A549 (cell line): ENCODE measurements at regions not wholly inside any gene's neighbourhood (a gene's known extent, or its start where the extent isn't known, plus 50 kb on each side); places are given as distances from the start of the nearest gene placed in this dataset.

Experiments
- ATAC-seq, 2 experiments: fragments of 200-7000 bp in 1 of 2; fragments of >200 bp in 1 of 2; cut with Nextera tagmentation in 1 of 2; cut with Tn5 transposase in 1 of 2; 3 replicates each; pipeline versions ENCODE4 v1.8.0 to v1.9.1; 2018 to 2020; ENCODE audit warnings: mild to moderate bottlenecking in 1 of 2, moderate library complexity in 1 of 2
- CTCF ChIA-PET: fragments of 300-600 bp; sonication (Branson Sonifier 250); formaldehyde crosslinking; extraction: SDS; loops from one replicate; lab custom pipeline; 2021; ENCODE audit warnings: antibody characterized with exemption, inconsistent platforms; lab: Yijun Ruan, JAX
- POLR2A ChIA-PET: fragments of 350-600 bp; formaldehyde crosslinking; extraction: SDS; loops from one replicate; lab custom pipeline; 2021; ENCODE audit warnings: antibody characterized with exemption, inconsistent platforms; lab: Yijun Ruan, JAX
- DNase-seq, 2 experiments: peaks; one replicate each; pipeline versions ENCODE4 v3.0.0 to v3.0.0-alpha.2; 2011 to 2016; ENCODE audit warnings: low read depth in 1 of 2, low spot score in 1 of 2
- FAIRE-seq: peaks from 2 replicates; lab custom pipeline; 2011; peaks lifted over from hg19 to GRCh38; lab: Jason Lieb, UNC
- H3K27ac ChIP-seq, 2 experiments: fragments of >200 bp; sonication (Bioruptor Twin); formaldehyde crosslinking; 3 replicates each; pipeline ENCODE4 v1.5.1; 2016 to 2017
- H3K4me1 ChIP-seq: fragments of >200 bp; sonication (Bioruptor Twin); formaldehyde crosslinking; 3 replicates; pipeline ENCODE4 v1.6.1; 2016
- H3K4me2 ChIP-seq: fragments of >200 bp; sonication (Bioruptor Twin); formaldehyde crosslinking; 3 replicates; pipeline ENCODE4 v1.6.1; 2016
- H3K4me3 ChIP-seq: fragments of >200 bp; sonication (Bioruptor Twin); formaldehyde crosslinking; 3 replicates; pipeline ENCODE4 v1.5.1; 2016
- H3K9me3 ChIP-seq: fragments of >200 bp; sonication (Bioruptor Twin); formaldehyde crosslinking; 3 replicates; pipeline ENCODE4 v1.6.1; 2016
- BHLHE40 ChIP-seq: IDR thresholded peaks from 2 replicates; pipeline ENCODE4 v1.6.1; 2012; ENCODE audit warnings: low read depth, low read length, inconsistent platforms
- CBX2 ChIP-seq: fragments of 200-600 bp; sonication (generic); IDR thresholded peaks from 2 replicates; pipeline ENCODE4 v1.6.1; 2016; ENCODE audit warnings: low read depth, mild to moderate bottlenecking, borderline replicate concordance
- CHD4 ChIP-seq: fragments of 200-600 bp; sonication (generic); IDR thresholded peaks from 2 replicates; pipeline ENCODE4 v1.6.1; 2016; ENCODE audit warnings: antibody characterized with exemption, mild to moderate bottlenecking, borderline replicate concordance
- EHF ChIP-seq: fragments of 250-450 bp; sonication (Bioruptor Pico); IDR thresholded peaks from 2 replicates; pipeline ENCODE4 v1.5.0; 2020; ENCODE audit warnings: mild to moderate bottlenecking
- EHMT2 ChIP-seq: fragments of 200-600 bp; sonication (generic); IDR thresholded peaks from 2 replicates; pipeline ENCODE4 v1.6.1; 2016; ENCODE audit warnings: antibody characterized with exemption, low read depth, mild to moderate bottlenecking, moderate library complexity
- ESRRA ChIP-seq: fragments of 150-350 bp; IDR thresholded peaks from 2 replicates; pipeline ENCODE4 v1.6.1; 2014; ENCODE audit warnings: mild to moderate bottlenecking, low read length, borderline replicate concordance
- FOSL2 ChIP-seq, 2 experiments: fragments of 450-650 bp in 1 of 2; fragments of >200 bp in 1 of 2; sonication (Bioruptor Twin) in 1 of 2; formaldehyde crosslinking; IDR thresholded peaks; 2 replicates each; pipeline versions ENCODE4 v1.5.0 to v1.6.1; 2016 to 2020; ENCODE audit warnings: mild to moderate bottlenecking in 1 of 2, moderate library complexity in 1 of 2
- HMGXB4 ChIP-seq: fragments of 250-450 bp; sonication (Bioruptor Pico); IDR thresholded peaks from 2 replicates; pipeline ENCODE4 v1.5.0; 2021; ENCODE audit warnings: mild to moderate bottlenecking, moderate library complexity, borderline replicate concordance
- HOXB13 ChIP-seq: fragments of 250-450 bp; sonication (Bioruptor Pico); IDR thresholded peaks from 2 replicates; pipeline ENCODE4 v1.5.0; 2020; ENCODE audit warnings: low read depth, mild to moderate bottlenecking, moderate library complexity
- KDM1A ChIP-seq: fragments of 200-600 bp; sonication (generic); IDR thresholded peaks from 2 replicates; pipeline ENCODE4 v1.6.1; 2016; ENCODE audit warnings: low read depth, mild to moderate bottlenecking
- MYC ChIP-seq: IDR thresholded peaks from 2 replicates; pipeline ENCODE4 v1.6.1; 2012; ENCODE audit warnings: mild to moderate bottlenecking, inconsistent platforms, low read length, improper control_type of control experiment, borderline replicate concordance
- RARB ChIP-seq: fragments of 250-450 bp; sonication (Bioruptor Pico); IDR thresholded peaks from 2 replicates; pipeline ENCODE4 v1.8.0; 2021; ENCODE audit warnings: mild to moderate bottlenecking, moderate library complexity
- SREBF2 ChIP-seq: fragments of 450-650 bp; IDR thresholded peaks from 2 replicates; pipeline ENCODE4 v1.6.1; 2014; ENCODE audit warnings: mild to moderate bottlenecking, moderate library complexity
- TFCP2L1 ChIP-seq: fragments of 250-450 bp; sonication (Bioruptor Pico); IDR thresholded peaks from 2 replicates; pipeline ENCODE4 v1.5.0; 2021; ENCODE audit warnings: mild to moderate bottlenecking
- ZFP36 ChIP-seq: fragments of 450-650 bp; IDR thresholded peaks from 2 replicates; pipeline ENCODE4 v1.6.1; 2014; ENCODE audit warnings: borderline replicate concordance; ENCODE audit not compliant: partially characterized antibody
- WGBS: methylation state at CpG from one replicate; pipeline ENCODE4 v1.1.6; 2017; ENCODE audit errors: missing lambda C conversion rate; 5-methylcytosine and 5-hydroxymethylcytosine counted together
- TF ChIP-seq, protein P1 (sequence below): IDR thresholded peaks from 2 replicates; pipeline ENCODE4 v1.6.1; 2012; ENCODE audit warnings: low read depth, borderline replicate concordance
- TF ChIP-seq, protein P2 (sequence below): fragments of 150-350 bp; IDR thresholded peaks from 2 replicates; pipeline ENCODE4 v1.6.1; 2014; ENCODE audit warnings: low read depth, mild to moderate bottlenecking, low read length
- TF ChIP-seq, protein P3 (sequence below): fragments of 200-600 bp; sonication (generic); IDR thresholded peaks from 2 replicates; pipeline ENCODE4 v1.6.1; 2016; ENCODE audit warnings: antibody characterized with exemption, mild to moderate bottlenecking, moderate library complexity

DNA sequence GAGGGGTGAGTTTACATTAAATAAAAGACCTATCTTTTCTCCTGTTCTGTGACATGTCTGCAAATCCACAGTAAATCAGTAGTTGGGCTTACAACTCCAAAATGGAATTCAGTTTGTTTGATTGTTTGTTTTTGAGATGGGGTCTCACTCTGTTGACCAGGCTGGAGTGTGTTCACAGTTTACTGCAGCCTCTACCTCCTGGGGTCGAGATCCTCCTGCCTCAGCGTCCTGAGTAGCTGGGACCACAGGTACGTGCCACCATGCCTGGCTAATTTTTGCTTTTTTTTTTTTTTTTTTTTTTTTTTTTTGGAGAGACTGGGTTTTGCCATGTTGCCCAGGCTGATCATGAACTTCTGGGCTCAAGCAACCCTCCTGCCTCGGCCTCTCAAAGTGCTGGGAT is 63.5 kb upstream of the ADPGK start:
- H3K4me3 ChIP-seq: no peak overlapping the region
- FAIRE-seq (no peak), ATAC-seq (no peak), DNase-seq (no peak)
- WGBS: 18% methylated on average over 4 of the region's 4 CpGs
- H3K4me2 ChIP-seq: no peak overlapping the region
- ChIA-PET POLR2A (no interaction called here), CTCF (interaction anchor here (1.2 to 1.9 kb wide), 2 partner anchors 10 to 13 kb away, joined by 3 to 5 read pairs; no protein-coding TSS in a partner anchor)
- TF ChIP-seq FOSL2 (IDR thresholded peaks at IDR 0.05) (no peak), FOSL2 (CRISPR knock-in tag; IDR thresholded peaks at IDR 0.05) (no peak), CBX2 (no peak), BHLHE40 (no peak), EHF (CRISPR knock-in tag) (no peak), KDM1A (no peak), TFCP2L1 (CRISPR knock-in tag) (no peak), CHD4 (no peak)
- TF ChIP-seq, protein P1, sequence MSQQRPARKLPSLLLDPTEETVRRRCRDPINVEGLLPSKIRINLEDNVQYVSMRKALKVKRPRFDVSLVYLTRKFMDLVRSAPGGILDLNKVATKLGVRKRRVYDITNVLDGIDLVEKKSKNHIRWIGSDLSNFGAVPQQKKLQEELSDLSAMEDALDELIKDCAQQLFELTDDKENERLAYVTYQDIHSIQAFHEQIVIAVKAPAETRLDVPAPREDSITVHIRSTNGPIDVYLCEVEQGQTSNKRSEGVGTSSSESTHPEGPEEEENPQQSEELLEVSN: no peak
- no peaks in the 10 kb centered on the region; the same call in 2 of the 3 replicates for H3K9me3 ChIP-seq
- no peaks in the 10 kb centered on the region for H3K4me1 ChIP-seq
- H3K27ac ChIP-seq: no peak overlapping the region

DNA sequence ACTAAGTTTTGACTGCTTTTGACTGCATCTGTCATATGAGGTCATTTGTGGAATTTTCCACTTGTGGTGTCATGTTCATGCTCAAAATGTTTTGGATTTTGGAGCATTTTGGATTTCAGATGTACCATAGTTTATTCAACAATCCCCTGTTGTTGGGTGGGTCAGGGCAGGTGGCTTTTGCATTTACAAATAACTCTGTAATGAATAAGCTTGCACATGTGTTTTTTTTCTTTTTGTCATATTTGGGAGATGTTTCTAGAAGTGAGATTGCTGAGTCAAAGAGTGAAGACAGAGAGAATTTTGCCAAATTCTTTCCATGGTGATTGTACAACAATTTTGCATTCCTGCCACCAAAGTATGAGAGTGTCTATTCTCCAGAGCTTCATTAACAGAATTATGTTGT is 62.4 kb upstream of the ADPGK start:
- ATAC-seq: no peak
- TF ChIP-seq HOXB13 (CRISPR knock-in tag): no peak
- TF ChIP-seq EHMT2: no peak
- TF ChIP-seq, protein P2, sequence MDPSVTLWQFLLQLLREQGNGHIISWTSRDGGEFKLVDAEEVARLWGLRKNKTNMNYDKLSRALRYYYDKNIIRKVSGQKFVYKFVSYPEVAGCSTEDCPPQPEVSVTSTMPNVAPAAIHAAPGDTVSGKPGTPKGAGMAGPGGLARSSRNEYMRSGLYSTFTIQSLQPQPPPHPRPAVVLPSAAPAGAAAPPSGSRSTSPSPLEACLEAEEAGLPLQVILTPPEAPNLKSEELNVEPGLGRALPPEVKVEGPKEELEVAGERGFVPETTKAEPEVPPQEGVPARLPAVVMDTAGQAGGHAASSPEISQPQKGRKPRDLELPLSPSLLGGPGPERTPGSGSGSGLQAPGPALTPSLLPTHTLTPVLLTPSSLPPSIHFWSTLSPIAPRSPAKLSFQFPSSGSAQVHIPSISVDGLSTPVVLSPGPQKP: no peak
- TF ChIP-seq RARB (CRISPR knock-in tag): no peak
- no peak for TF ChIP-seq ZFP36
- TF ChIP-seq ESRRA: no peak
- no peak for TF ChIP-seq SREBF2
- no peak for TF ChIP-seq HMGXB4
- TF ChIP-seq, protein P3, sequence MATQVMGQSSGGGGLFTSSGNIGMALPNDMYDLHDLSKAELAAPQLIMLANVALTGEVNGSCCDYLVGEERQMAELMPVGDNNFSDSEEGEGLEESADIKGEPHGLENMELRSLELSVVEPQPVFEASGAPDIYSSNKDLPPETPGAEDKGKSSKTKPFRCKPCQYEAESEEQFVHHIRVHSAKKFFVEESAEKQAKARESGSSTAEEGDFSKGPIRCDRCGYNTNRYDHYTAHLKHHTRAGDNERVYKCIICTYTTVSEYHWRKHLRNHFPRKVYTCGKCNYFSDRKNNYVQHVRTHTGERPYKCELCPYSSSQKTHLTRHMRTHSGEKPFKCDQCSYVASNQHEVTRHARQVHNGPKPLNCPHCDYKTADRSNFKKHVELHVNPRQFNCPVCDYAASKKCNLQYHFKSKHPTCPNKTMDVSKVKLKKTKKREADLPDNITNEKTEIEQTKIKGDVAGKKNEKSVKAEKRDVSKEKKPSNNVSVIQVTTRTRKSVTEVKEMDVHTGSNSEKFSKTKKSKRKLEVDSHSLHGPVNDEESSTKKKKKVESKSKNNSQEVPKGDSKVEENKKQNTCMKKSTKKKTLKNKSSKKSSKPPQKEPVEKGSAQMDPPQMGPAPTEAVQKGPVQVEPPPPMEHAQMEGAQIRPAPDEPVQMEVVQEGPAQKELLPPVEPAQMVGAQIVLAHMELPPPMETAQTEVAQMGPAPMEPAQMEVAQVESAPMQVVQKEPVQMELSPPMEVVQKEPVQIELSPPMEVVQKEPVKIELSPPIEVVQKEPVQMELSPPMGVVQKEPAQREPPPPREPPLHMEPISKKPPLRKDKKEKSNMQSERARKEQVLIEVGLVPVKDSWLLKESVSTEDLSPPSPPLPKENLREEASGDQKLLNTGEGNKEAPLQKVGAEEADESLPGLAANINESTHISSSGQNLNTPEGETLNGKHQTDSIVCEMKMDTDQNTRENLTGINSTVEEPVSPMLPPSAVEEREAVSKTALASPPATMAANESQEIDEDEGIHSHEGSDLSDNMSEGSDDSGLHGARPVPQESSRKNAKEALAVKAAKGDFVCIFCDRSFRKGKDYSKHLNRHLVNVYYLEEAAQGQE: no peak
- no peak for TF ChIP-seq MYC
- Histone ChIP-seq H3K4me1 (no peaks in the 10 kb centered on the region), H3K9me3 (no peaks in the 10 kb centered on the region; the same call in 2 of the 3 replicates), H3K27ac (no peak overlapping the region), H3K4me2 (no peak overlapping the region), H3K4me3 (no peak overlapping the region)
- no peak for DNase-seq
- CTCF ChIA-PET: interaction anchor here (0.6 to 1.2 kb wide), 3 partner anchors 9 to 40 kb away, joined by 3 read pairs; no protein-coding TSS in a partner anchor
- POLR2A ChIA-PET: no interaction called here
- FAIRE-seq: no peak
